HL-60 (cell line): ENCODE measurements at regions not wholly inside any gene's neighbourhood (a gene's known extent, or its start where the extent isn't known, plus 50 kb on each side); places are given as distances from the start of the nearest gene placed in this dataset.

ENCODE experiments used
- CTCF ChIP-seq: IDR thresholded peaks from one replicate; pipeline ENCODE4 v1.5.1; 2011; ENCODE audit warnings: low read length, control low read depth, inconsistent platforms; ENCODE audit not compliant: insufficient read depth
- POLR2AphosphoS5 ChIP-seq: IDR thresholded peaks from 2 replicates; pipeline ENCODE4 v1.6.1; 2012; ENCODE audit warnings: low read depth

GRCh38 chr17:77608431-77608830 lies 350.1 kb upstream of the TNRC6C start:
- no peak for TF ChIP-seq CTCF
- TF ChIP-seq POLR2AphosphoS5: no peak
